Epithelial cell of proximal tubule (primary cell): ENCODE measurements at regions not wholly inside any gene's neighbourhood (a gene's known extent, or its start where the extent isn't known, plus 50 kb on each side); places are given as distances from the start of the nearest gene placed in this dataset.

Experiments
- DNase-seq: peaks from one replicate; pipeline ENCODE4 v3.0.0-alpha.2; 2011; ENCODE audit warnings: low read depth
- H3K4me3 ChIP-seq: 2 replicates; pipeline ENCODE4 v1.5.1; 2011; ENCODE audit warnings: low read depth, mild to moderate bottlenecking, low read length
- CTCF ChIP-seq: conservative IDR thresholded peaks from 2 replicates; pipeline ENCODE4 v1.5.1; 2012; ENCODE audit warnings: low read depth, mild to moderate bottlenecking, low read length

GRCh38 chr2:240375024-240375645 is 60.3 kb upstream of the GPC1 start:
- TF ChIP-seq CTCF = no peak
- DNase-seq = no peak
- no peak overlapping the region for H3K4me3 ChIP-seq

- TF ChIP-seq CTCF = no peak
- DNase-seq = no peak
- no peak overlapping the region for H3K4me3 ChIP-seq
Measured at GRCh38 chr2:240376739-240377138, 58.7 kb upstream of the GPC1 start.

- no peak overlapping the region for H3K4me3 ChIP-seq
- TF ChIP-seq CTCF = no peak
- no peak for DNase-seq
Measured at GRCh38 chr2:240377366-240377765, 58.1 kb upstream of the GPC1 start.

- DNase-seq = no peak
- no peak for TF ChIP-seq CTCF
Measured at GRCh38 chr2:240379089-240379636, 56.3 kb upstream of the GPC1 start.

GRCh38 chr2:240383099-240383758 is 52.2 kb upstream of the GPC1 start:
- no peak for DNase-seq
- no peak for TF ChIP-seq CTCF
- no peak overlapping the region for H3K4me3 ChIP-seq

More at GRCh38 chr2:240379089-240379636, 56.3 kb upstream of the GPC1 start:
- no peak overlapping the region for H3K4me3 ChIP-seq

- TF ChIP-seq CTCF = no peak
- no peak for DNase-seq
- no peak overlapping the region for H3K4me3 ChIP-seq
Measured at GRCh38 chr2:240383871-240384700, 51.4 kb upstream of the GPC1 start.
